ENCODE measurements at regions not wholly inside any gene's neighbourhood (a gene's known extent, or its start where the extent isn't known, plus 50 kb on each side); places are given as distances from the start of the nearest gene placed in this dataset.
"Not testable (repeated sequence)": the region's sequence is repeated elsewhere in the genome, so short reads cannot be mapped to it uniquely, and the experiment has no call there.

- ATAC-seq, result no peak
- intact Hi-C loops (cut with micrococcal nuclease), result no loop called here
- DNase-seq, result no peak
These were observed 1195.2 kb downstream of the TECRL start for GRCh38 chr4:63214076-63214475.

GRCh38 chr4:63211776-63212479 lies 1197.3 kb downstream of the TECRL start:
- ATAC-seq, result no peak
- no peak for DNase-seq
- intact Hi-C loops (cut with micrococcal nuclease), result no loop called here

- DNase-seq (no peak), ATAC-seq (no peak)
- intact Hi-C loops (cut with micrococcal nuclease), result no loop called here
These were observed 1197.9 kb downstream of the TECRL start for GRCh38 chr4:63211375-63211774.

- ATAC-seq, result not testable (repeated sequence)
These were observed 1216.2 kb downstream of the TECRL start for GRCh38 chr4:63193029-63193428.

GRCh38 chr4:63171341-63171740 lies 1237.9 kb downstream of the TECRL start:
- ATAC-seq, result no peak
- intact Hi-C loops (cut with micrococcal nuclease), result no loop called here
- DNase-seq, result no peak

More at GRCh38 chr4:63193029-63193428, 1216.2 kb downstream of the TECRL start:
- DNase-seq; intact Hi-C loops (cut with micrococcal nuclease): not testable (repeated sequence)

- DNase-seq, result no peak
- intact Hi-C loops (cut with micrococcal nuclease), result no loop called here
- no peak for ATAC-seq
These were observed 1238.3 kb downstream of the TECRL start for GRCh38 chr4:63170923-63171322.

GRCh38 chr4:63169836-63170235 lies 1239.4 kb downstream of the TECRL start:
- ATAC-seq (no peak), DNase-seq (no peak)
- intact Hi-C loops (cut with micrococcal nuclease), result no loop called here

GRCh38 chr4:63155561-63155960 lies 1253.7 kb downstream of the TECRL start:
- ATAC-seq (no peak), DNase-seq (no peak)
- intact Hi-C loops (cut with micrococcal nuclease), result no loop called here

- ATAC-seq (no peak), DNase-seq (no peak)
- intact Hi-C loops (cut with micrococcal nuclease), result no loop called here
These were observed 1285.8 kb downstream of the TECRL start for GRCh38 chr4:63123441-63123840.

- intact Hi-C loops (cut with micrococcal nuclease), result no loop called here
- no peak for ATAC-seq
- no peak for DNase-seq
These were observed 1286.3 kb downstream of the TECRL start for GRCh38 chr4:63122955-63123354.

- ATAC-seq (no peak), DNase-seq (no peak)
- intact Hi-C loops (cut with micrococcal nuclease), result no loop called here
These were observed 1302.7 kb downstream of the TECRL start for GRCh38 chr4:63106600-63106999.

GRCh38 chr4:63105839-63106238 lies 1303.4 kb downstream of the TECRL start:
- DNase-seq, result no peak
- ATAC-seq, result no peak
- intact Hi-C loops (cut with micrococcal nuclease), result no loop called here

GRCh38 chr4:63090641-63091040 lies 1318.6 kb downstream of the TECRL start:
- intact Hi-C loops (cut with micrococcal nuclease), result no loop called here
- DNase-seq, result no peak
- ATAC-seq, result no peak

GRCh38 chr4:63085091-63085490 lies 1324.2 kb downstream of the TECRL start:
- ATAC-seq (no peak), DNase-seq (no peak)
- intact Hi-C loops (cut with micrococcal nuclease), result no loop called here

- DNase-seq (no peak), ATAC-seq (no peak)
- intact Hi-C loops (cut with micrococcal nuclease), result no loop called here
These were observed 1328.3 kb downstream of the TECRL start for GRCh38 chr4:63080934-63081333.

- intact Hi-C loops (cut with micrococcal nuclease), result no loop called here
- no peak for ATAC-seq
- DNase-seq, result no peak
These were observed 1345.5 kb downstream of the TECRL start for GRCh38 chr4:63063760-63064159.

- intact Hi-C loops (cut with micrococcal nuclease); DNase-seq; ATAC-seq: not testable (repeated sequence)
These were observed 1346.4 kb downstream of the TECRL start for GRCh38 chr4:63062891-63063290.

- ATAC-seq, result no peak
- intact Hi-C loops (cut with micrococcal nuclease), result no loop called here
These were observed 1359.5 kb downstream of the TECRL start for GRCh38 chr4:63049726-63050125.

GRCh38 chr4:63049278-63049677 lies 1360.0 kb downstream of the TECRL start:
- intact Hi-C loops (cut with micrococcal nuclease), result no loop called here
- no peak for DNase-seq
- no peak for ATAC-seq

More at GRCh38 chr4:63049726-63050125, 1359.5 kb downstream of the TECRL start:
- no peak for DNase-seq

- ATAC-seq, result no peak
- DNase-seq, result no peak
These were observed 1372.9 kb downstream of the TECRL start for GRCh38 chr4:63036159-63036866.

GRCh38 chr4:63029380-63029779 lies 1379.9 kb downstream of the TECRL start:
- ATAC-seq, result no peak
- DNase-seq, result no peak
- intact Hi-C loops (cut with micrococcal nuclease), result no loop called here

More at GRCh38 chr4:63036159-63036866, 1372.9 kb downstream of the TECRL start:
- intact Hi-C loops (cut with micrococcal nuclease), result no loop called here

All from left ventricle myocardium superior (tissue), 1 donor.